GM18870 (cell line): ENCODE measurements at regions not wholly inside any gene's neighbourhood (a gene's known extent, or its start where the extent isn't known, plus 50 kb on each side); places are given as distances from the start of the nearest gene placed in this dataset.
A peak's percentile ranks its signal among the peaks of the same experiment; 100 is the strongest.
"Not testable (repeated sequence)": the region's sequence is repeated elsewhere in the genome, so short reads cannot be mapped to it uniquely, and the experiment has no call there.

ENCODE experiments used
- ATAC-seq: cut with Tn5 transposase; IDR thresholded peaks from one replicate; pipeline ENCODE4 v1.9.1; 2021; ENCODE audit warnings: moderate library complexity; ENCODE audit not compliant: unreplicated experiment

DNA sequence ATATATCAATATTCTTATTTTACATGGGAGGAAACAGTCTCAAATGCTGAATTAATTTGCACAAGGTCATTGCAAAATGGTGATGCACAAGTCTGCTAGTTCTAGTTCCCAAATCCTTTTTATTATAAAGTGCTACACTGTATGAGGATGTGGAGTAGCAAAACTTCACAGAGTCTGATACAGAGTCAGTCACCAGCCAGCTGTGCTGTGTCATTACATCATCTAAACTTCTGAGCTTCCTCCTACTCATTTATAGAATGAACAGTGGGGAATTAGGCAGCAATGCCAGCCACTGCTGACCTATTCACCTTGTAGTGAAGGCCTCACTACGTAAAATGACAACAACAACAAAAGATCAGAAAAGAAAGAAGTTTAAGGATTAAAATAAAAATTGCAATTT is 357.8 kb downstream of the TMEM167A start:
- ATAC-seq = peak; percentile 98

DNA sequence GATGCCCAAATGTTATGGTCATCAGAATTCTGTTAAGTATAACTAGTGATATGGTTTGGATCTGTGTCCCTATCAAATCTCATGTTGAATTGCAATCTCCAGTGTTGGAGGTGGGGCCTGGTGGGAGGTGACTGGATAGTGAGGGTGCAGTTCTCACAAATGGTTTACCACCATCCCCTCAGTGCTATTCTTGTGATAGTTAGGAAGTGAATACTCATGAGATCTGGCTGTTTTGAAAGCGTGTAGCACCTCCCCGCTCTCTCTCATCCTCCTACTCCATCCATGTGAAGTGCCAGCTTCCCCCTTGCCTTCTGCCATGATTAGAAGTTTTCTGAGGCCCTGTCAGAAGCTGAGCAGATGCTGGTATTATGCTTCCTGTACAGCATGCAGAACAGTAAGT is 359.5 kb downstream of the TMEM167A start:
- no peak for ATAC-seq

DNA sequence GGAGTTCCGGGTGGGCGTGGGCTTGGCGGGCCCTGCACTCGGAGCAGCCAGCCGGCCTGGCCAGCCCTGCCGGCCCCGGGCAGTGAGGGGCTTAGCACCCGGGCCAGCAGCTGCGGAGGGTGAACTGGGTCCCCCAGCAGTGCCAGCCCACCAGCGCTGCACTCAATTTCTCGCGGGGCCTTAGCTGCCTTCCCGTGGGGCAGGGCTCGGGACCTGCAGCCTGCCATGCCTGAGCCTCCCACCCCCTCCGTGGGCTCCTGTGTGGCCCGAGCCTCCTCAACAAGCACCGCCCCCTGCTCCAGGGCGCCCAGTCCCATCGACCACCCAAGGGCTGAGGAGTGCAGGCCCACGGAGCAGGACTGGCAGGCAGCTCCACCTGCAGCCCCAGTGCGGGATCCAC is 362.5 kb downstream of the TMEM167A start:
- ATAC-seq = not testable (repeated sequence)

DNA sequence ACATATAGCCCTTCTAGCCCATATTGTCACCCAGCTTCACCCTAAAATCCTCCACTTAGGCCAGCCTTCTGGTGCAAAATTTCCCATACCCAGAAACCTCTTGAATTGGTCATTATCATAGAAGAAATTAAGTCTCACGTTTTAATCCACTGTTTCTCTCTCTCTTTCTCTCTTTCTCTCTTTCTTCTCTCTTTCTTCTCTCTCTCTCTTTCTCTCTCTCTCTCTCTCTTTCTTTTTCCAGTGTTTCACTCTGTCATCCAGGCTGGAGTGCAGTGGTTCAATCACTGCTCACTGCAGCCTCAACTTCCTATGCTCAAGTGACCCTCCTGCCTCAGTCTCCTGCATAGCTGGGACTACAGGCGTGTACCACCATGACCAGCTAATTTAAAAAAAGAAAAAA is 363.4 kb downstream of the TMEM167A start:
- ATAC-seq = no peak

DNA sequence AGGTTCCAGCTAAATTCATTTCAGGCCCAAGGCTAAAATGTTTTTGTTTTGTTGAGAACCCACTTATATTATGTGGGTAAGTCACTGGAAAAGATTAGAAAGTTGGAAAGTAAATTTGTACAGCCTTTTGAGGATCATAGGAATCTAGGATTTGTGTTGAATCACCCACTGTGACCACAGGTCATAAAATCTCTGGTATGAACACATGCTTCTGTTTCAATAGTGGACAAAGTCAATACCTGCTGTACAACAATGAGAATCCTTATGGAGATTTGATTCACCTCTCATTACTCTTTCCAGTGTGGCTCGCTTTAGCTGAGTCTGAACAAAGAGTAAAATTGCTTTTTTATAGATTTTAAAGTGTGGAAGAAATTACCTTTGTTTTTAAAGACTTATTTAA is 369.5 kb downstream of the TMEM167A start:
- no peak for ATAC-seq

DNA sequence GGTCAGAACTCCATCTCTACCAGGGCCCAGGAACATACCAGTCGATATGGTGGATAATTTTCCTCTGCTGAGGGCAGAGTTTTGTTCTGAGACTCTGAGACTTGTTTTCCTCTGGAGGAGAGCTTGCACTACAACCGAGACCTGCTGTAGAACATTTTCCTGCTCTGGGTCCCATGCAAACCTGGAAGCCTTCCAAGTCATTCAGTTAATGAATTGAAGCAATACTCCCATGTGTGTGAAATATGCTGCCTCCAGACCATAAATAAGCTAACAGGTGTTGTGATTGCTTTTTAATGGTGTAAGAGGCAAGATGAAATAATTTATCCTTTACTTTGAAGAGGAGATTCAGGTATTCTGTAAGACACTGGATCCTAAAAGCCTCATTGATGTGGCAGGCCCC is 372.8 kb downstream of the TMEM167A start:
- ATAC-seq = no peak

DNA sequence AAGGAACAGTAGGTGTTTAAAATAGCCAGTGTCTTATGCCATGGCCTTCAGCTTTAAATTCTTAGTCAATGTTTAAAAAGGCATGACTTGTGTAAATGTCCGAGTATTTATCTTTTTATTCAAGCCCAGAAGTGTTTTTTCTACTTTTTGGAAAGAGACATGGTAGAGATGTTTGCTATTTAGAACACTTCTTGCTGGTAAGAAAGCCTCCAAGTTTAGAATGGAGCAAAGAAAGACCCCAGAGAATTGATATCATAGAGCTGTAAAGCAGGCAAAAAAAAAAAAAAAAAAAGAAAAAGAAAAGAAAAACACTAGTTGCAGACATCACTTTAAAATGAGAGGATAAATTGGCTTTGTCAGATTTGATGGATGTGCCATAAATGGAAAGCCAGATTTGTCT is 375.1 kb downstream of the TMEM167A start:
- ATAC-seq = no peak

DNA sequence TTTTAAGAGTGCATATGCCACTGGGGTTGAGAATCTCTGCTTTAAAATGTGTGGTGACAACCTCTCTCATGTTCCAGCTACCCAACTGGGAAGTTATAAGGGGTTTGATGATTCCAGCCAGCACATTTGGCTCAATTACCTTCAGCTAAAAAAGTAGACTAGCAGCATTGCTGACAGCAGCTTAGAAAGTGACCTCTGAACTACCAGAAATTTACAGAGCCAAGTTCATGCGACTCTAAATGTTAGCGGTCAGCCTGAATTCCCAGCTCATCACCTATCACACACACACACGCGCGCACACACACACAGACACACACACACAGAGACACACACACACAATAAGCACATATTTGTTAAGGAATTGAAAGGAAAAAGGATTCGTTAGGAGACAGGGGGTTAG is 377.5 kb downstream of the TMEM167A start:
- no peak for ATAC-seq

DNA sequence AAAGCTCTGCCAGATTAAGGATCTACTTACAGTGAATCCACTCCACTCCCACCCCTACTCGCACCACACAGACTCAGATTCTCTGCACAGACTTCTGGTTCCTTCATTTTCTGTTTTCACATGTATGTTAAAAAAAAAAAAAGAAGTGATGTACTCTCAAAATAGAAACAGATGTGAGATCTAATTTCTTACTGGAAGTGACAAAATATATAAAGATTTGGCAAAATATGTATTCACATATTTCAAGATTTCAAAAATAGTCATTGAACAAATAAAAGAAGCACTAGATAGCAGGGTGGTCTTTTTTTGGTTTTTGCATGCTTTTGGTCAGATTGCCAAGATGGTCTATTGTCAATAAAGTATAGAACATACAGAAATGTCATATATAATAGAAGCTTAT is 379.2 kb downstream of the TMEM167A start:
- ATAC-seq = no peak

DNA sequence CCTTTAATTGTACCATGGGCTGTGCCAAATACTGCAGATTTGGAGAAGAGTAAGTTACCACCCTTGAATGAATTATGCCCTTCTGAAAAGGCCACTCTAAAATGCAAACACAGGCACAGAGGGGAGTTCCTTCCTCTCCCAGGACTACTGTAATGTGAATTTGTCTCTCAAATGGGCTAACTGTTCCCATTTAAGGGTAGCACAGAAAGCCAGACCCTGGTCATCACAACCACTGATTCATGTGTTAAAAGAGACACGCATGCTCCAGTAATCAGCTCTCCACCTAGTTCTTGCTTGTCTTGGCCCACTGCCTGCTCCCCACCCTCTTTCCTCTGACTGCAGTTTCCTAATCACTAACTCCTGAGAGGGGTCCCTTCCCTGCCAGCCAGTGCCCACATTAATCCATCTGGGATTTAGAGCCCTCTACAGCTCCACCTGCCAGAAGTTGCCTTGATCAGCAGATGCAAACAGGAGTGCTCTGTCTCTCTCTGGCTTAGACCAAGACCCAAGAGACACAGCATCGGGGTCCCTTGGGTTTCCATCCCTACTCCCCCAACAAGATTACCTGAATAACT is 382.4 kb downstream of the TMEM167A start:
- ATAC-seq = no peak

DNA sequence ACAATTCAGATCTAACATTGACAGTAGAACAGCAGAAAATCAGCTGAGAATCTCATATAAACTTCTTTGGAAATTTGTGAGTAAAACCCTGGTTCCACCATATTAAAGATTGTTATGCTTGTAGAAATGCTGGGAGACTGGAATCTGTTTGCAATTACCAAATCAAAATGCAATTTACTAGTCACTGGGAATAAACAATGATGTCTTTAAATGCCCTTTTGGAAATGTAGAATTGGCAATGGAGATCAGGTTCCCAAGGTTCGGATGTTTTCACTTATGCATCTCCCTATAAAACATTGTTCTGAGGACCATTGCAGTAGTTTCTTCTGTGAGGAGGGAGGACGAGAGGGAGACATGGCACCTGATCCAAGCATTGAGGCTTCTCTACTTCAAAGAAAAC is 384.4 kb downstream of the TMEM167A start:
- no peak for ATAC-seq

DNA sequence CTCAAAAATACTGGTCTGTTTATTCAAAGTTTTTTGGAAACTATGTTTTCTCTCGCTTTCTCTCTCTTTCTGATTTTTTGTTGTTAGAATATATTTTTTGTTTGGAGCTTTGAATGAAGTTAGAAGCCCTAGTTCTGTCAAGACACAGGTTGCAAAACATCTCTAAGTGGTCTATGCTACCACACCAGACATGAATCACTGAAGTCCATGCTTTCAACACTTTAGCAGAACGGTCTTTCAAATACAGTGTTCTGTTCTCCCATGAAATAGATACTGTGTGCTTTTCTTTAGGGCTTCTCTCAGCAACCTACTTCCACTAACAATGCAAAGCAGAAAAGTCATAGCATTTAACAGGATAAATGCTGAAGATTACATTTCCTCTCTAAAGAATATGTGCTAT is 392.5 kb downstream of the TMEM167A start:
- no peak for ATAC-seq

DNA sequence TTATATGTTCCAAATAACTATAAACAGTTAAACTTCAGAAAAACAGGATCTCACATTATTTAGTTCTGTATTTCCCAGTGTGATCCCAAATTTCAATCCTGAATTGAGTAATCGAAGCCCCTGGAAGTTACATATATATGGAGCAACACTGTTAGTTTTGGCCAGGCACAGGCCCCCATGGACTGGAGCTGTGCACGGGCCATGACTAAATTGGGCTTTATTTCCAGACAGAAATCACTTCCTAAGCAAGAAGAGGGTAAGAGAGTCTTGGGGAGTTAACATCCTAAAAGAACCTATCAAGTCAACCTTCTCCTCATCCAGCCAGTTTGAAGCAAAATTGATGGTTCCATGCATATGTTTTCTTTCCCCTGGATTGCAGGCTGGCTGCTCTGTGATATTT is 393.0 kb downstream of the TMEM167A start:
- no peak for ATAC-seq

DNA sequence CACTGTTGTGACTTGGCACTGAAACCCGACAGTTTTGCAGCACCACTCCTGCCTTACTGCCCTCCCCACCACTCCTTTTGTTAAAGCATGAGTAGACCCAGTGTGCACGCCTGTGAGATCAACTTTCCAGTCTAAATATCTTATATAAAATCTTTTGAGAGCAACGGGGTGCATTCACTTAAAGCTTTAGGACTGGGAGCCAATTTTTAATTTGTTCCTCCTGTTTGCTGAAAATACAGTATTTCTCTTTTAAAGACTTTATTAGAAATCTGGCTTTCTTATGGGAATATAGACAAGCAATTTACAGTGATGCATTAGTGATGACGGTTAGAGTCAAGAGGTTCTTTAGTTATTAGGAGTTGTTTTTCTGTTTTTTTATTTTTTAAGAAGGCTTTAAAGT is 397.5 kb downstream of the TMEM167A start:
- no peak for ATAC-seq

DNA sequence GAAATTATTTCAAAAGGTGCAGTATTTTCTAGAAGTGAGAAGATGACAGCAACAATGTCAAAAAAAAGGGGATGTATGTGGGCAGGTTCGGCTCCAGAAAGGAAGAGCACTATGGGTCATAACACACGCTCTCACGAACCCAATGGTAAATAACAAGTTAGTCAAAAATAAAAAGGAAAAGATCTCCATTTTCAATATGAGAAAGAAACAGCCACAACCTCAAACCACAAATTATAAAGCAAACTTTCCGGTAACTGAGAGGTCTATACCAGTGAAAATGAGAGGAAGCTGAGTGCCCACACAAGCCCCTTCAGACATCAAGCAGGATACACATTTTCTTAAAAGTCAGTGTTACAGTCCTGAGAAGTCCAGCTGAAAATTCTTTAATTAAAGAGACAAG is 398.5 kb upstream of the RPS23 start:
- ATAC-seq = peak; percentile 90

DNA sequence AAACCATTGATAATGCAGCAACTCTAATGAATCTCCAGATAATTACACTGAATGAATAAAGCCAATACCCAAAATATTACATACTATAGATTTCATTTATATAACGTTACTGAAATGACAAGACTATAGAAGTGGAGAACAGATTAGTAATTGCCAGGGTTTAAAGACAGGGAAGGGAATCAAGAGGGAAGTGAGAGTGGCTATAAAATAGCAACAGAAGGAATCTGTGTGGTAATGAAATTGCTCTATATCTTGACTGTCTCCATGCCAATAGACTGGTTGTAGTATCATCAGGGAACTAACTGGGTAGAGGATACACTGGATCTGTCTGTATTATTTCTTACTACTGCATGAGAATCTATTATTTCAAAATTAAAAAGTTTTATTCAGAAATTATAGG is 396.5 kb upstream of the RPS23 start:
- no peak for ATAC-seq

DNA sequence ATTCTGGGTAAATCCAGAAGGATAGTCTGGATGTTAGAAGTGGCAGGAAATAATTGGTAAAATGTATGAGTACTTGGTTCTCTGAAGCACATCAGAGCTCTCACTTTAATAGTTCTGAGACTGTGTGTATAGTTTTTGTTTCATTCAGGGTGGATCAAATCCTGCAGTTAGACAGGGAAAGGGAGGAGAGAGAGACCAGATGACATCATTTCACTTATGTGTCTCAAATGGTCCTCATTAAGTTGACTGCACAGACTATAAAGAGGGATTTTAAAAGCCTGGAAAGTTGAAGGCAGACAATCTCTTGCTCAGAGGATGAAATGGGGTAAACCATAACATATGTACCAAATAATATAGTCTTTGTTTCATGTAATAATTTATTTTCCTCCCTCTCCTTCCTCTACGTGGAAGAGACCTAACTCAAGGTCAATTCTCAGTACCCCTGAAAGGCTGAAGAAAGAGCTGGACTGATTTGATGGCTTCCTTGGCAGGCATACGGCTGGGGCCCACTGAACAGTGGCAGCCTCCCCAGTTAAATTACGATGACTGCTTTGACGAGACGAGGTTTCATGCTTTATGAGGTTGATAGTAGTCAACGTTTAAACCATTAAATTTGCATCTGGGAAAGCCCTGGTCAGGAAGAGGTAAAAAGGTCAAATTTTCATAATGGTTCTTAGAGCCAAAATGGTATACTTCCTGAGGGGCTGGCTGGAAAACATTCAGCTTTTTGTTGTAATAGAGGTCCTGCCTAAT is 395.1 kb upstream of the RPS23 start:
- no peak for ATAC-seq

DNA sequence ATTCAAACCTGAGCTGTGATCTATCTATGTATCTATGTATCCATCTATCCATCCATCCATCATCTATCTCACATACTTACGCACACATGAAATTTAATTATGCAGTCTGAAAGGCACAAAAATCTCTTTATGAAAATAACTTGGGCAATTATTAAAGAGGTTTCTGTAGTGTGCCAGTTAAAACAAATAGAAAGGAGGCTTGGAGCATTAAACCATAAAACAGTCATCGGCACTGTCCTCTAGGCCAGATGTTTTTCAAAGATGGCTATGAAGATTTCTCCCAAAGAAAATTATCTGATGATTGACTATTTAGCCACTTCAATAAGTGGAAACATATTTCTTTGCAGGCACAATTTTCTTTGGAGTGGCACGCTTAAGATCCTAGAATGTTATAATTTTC is 392.5 kb upstream of the RPS23 start:
- no peak for ATAC-seq

DNA sequence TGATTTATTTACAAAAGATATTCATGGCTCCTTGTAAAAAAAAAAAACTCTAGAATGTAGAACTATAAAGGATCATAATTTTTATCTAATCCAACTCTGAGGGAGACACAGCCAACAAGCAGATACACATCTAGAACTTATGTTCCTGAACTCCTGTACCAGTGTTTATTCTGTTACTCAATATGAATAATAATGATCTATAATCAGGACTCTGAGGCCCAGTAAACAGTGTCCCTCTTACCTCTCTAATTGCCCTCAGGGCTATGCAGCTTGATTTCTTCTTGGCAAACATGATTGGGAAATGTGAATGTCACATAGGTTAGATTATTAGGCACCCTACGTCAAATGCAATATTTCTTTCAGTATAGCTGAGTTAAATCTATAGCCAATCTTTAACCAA is 391.6 kb upstream of the RPS23 start:
- ATAC-seq = no peak

DNA sequence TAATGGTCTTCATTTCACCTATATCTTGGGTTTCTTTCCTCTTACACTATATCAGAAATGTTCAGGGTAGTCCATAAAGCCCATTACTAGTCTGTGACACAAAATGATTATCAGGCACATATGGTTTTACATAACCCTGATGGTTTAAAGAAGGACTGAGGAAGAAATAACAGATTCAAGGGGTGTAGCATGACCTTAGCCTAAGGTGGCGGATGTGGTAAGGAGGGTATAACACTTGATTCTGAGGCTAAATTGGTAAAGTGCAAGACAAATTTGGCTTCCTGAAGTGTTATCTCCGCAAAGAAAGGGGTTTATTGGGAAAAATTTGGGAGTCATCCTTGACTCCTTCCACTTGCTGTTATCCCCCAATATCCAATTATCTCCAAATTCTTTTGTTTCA is 388.2 kb upstream of the RPS23 start:
- ATAC-seq = no peak

DNA sequence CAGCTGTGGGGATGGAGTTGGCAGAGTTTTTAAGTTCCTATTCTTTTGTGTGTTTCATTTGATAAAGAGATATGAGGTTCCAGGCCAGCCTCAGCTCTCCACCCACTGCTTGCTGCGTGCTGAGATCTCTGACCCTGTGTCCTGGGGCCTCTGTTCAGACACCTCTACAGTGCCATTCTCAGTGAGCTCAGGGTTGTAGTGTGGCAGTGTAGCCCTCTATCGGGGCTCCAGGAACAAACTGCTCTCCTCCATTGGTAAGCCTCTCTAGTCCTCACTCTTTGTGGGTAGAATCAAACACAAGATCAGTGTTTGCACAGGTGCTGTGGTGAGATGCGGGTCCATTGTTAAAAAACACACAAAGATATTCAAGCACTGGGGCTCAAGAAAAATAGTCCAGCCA is 386.6 kb upstream of the RPS23 start:
- no peak for ATAC-seq

DNA sequence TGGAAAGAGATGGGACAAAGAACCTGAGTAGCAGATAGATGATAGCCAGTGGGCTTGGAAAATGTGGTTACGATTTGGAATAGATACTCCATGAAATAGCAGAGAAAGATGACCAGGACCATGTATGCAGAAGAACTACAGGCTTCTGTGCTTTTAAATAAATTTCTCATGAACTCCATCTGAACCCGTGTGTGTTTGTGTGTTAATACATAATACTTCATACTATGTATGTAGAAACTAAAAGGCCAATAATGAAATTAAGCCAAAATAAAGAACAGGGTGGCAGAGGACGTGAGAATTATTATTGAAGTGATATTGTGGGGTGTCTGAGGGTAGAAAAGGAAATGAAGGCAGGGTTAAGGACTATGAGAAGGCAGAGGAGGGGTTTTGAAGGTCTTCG is 385.1 kb upstream of the RPS23 start:
- ATAC-seq = no peak

DNA sequence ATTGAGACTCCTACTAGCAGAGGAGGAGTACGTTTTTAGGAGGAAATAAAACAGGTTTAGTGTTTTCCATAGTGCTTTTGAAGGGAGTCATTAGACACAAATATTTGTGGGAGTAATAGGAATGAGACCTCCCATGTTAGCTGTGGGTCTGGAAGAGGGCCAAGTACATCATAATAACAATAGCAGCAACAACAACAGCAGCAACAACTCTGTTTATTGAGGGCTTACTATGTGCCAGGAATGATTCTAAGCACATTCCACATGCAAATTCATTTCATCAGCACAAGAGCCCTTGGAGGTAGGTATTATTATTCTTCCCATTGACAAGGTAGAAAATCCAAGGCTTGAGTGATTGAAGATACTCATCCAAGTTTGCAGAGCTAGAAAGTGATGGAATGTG is 384.2 kb upstream of the RPS23 start:
- no peak for ATAC-seq
